T-cell (primary cell): ENCODE measurements at regions not wholly inside any gene's neighbourhood (a gene's known extent, or its start where the extent isn't known, plus 50 kb on each side); places are given as distances from the start of the nearest gene placed in this dataset.

ENCODE experiments used
- ATAC-seq, 4 experiments: fragments of 200-7000 bp in 3 of 4; fragments of 150-1000 bp in 1 of 4; cut with Tn5 transposase; replicated peaks in 1 of 4; 1 replicate in 3 of 4; 2 replicates in 1 of 4; pipeline ENCODE4 v1.10.0; 2021; ENCODE audit warnings: moderate library complexity in 3 of 4, mild to moderate bottlenecking in 2 of 4, moderate number of reproducible peaks in 1 of 4
- CTCF ChIA-PET, 2 donors: fragments of 300-600 bp; sonication (Branson Sonifier 250); formaldehyde crosslinking; loops; one replicate each; lab custom pipeline; 2022; ENCODE audit warnings: antibody characterized with exemption in 2 of 2; lab: Charles Lee
- POLR2A ChIA-PET, 2 donors: fragments of 300-600 bp; sonication (Branson Sonifier 250); formaldehyde crosslinking; loops; one replicate each; lab custom pipeline; 2022; ENCODE audit warnings: antibody characterized with exemption in 2 of 2; lab: Charles Lee
- DNase-seq, 35 experiments: peaks; one replicate each; pipeline versions ENCODE4 v3.0.0 to v3.0.0-alpha.2; 2013 to 2023
- H3K27ac ChIP-seq: one replicate; pipeline ENCODE4 v1.5.1; 2013; ENCODE audit warnings: low read length
- H3K27me3 ChIP-seq, 2 experiments: replicated peaks in 1 of 2; 1 replicate in 1 of 2; 2 replicates in 1 of 2; pipeline versions ENCODE4 v1.6.1 to v1.7.0; 2013; ENCODE audit warnings: low read length in 1 of 2, mixed read lengths in 1 of 2; ENCODE audit not compliant: control insufficient read depth in 2 of 2, insufficient read depth in 2 of 2; ENCODE audit errors: extremely low read depth in 1 of 2
- H3K36me3 ChIP-seq, 2 donors: 1 replicate in 1 of 2; 2 replicates in 1 of 2; pipeline versions ENCODE4 v1.6.1 to v1.7.0; 2013; ENCODE audit warnings: low read length in 1 of 2; ENCODE audit not compliant: control insufficient read depth in 2 of 2, insufficient read depth in 1 of 2; ENCODE audit errors: extremely low read depth in 1 of 2
- H3K4me1 ChIP-seq, 2 experiments: 1 replicate in 1 of 2; 2 replicates in 1 of 2; pipeline versions ENCODE4 v1.6.1 to v1.7.0; 2013; ENCODE audit warnings: low read length in 2 of 2, mixed read lengths in 1 of 2; ENCODE audit not compliant: insufficient read depth in 2 of 2, control insufficient read depth in 1 of 2; ENCODE audit errors: extremely low read depth in 1 of 2
- H3K4me3 ChIP-seq, 2 donors: 1 replicate in 1 of 2; 2 replicates in 1 of 2; pipeline versions ENCODE4 v1.5.1 to v1.7.0; 2013; ENCODE audit warnings: mild to moderate bottlenecking in 2 of 2, low read length in 1 of 2, moderate library complexity in 1 of 2; ENCODE audit not compliant: control insufficient read depth in 1 of 2; ENCODE audit errors: extremely low read depth in 1 of 2
- H3K9me3 ChIP-seq: 2 replicates; pipeline ENCODE4 v1.7.0; 2013
- H3K27ac Mint-ChIP-seq, 2 donors: one replicate each; pipeline ENCODE4 v1.8.0; 2020 to 2021; ENCODE audit warnings: mild to moderate bottlenecking in 2 of 2, mixed read lengths in 2 of 2
- H3K27me3 Mint-ChIP-seq, 2 donors: one replicate each; pipeline ENCODE4 v1.8.0; 2021 to 2022; ENCODE audit warnings: mixed read lengths in 2 of 2
- H3K36me3 Mint-ChIP-seq: one replicate; pipeline ENCODE4 v1.8.0; 2021; ENCODE audit warnings: mixed read lengths
- H3K4me1 Mint-ChIP-seq, 3 donors: one replicate each; pipeline ENCODE4 v1.8.0; 2020 to 2022; ENCODE audit warnings: mixed read lengths in 3 of 3, mild to moderate bottlenecking in 1 of 3
- H3K4me3 Mint-ChIP-seq, 3 donors: one replicate each; pipeline ENCODE4 v1.8.0; 2020 to 2022; ENCODE audit warnings: mild to moderate bottlenecking in 3 of 3, mixed read lengths in 3 of 3, moderate library complexity in 3 of 3
- H3K9me3 Mint-ChIP-seq, 3 donors: one replicate each; pipeline ENCODE4 v1.8.0; 2020 to 2022; ENCODE audit warnings: mixed read lengths in 3 of 3
- WGBS: methylation state at CpG from one replicate; pipeline ENCODE4 v1.1.5; 2013; ENCODE audit warnings: missing lambda C conversion rate; ENCODE audit not compliant: insufficient coverage; 5-methylcytosine and 5-hydroxymethylcytosine counted together

DNA sequence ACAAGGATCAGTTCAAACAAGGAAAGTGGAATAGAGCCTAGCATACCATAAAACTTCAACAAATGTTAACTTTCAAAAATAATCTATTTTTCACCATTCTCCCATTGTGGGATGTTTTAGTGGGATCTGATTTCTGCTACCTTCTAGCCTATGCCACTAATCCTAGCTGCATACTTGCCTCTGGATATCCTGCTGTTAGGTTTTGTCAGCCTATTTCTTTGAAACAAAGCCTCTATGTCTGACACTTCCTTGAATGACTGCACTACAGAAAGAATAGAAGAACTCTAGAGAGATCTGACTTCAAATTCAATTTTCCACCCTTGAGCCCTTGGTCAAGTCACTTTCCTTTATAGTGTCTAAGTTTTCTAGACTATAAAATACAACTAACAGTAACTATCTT is 291.5 kb downstream of the PTH2R start:
- H3K4me1 Mint-ChIP-seq = no peaks in the 10 kb centered on the region
- Histone ChIP-seq H3K4me3 (no peak overlapping the region), H3K36me3 (no peaks in the 10 kb centered on the region), H3K27ac (no peak overlapping the region), H3K27me3 (no peaks in the 10 kb centered on the region), H3K9me3 (no peaks in the 10 kb centered on the region), H3K4me1 (no peaks in the 10 kb centered on the region)
- peaks cover 0 to 7% (median 4%) of the 10 kb centered on the region in 3 donors for H3K9me3 Mint-ChIP-seq
- no peaks in the 10 kb centered on the region for H3K36me3 Mint-ChIP-seq
- POLR2A ChIA-PET = no interaction called here
- no peak for DNase-seq
- H3K27me3 Mint-ChIP-seq = no peaks in the 10 kb centered on the region
- CTCF ChIA-PET = no interaction called here
- H3K4me3 Mint-ChIP-seq = no peak overlapping the region
- ATAC-seq = no peak
- no peak overlapping the region for H3K27ac Mint-ChIP-seq

DNA sequence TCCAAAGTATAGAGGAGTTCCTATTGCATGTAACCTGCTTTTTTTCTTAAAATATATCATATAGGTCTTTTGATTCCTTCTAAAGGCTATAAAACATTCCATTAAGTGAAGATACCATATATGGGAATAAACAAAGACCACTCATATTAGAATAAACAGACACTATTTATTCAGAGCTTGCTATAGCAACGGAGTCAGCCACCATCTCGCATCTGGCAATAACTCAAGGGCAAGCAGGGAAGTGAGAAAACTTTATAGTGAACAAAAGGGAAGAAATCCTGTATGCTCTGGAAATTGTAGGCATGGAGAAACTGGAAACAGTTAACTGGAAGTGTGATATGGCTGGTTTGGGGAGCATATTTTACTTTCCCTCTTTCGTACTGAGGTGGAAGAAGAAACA is 301.9 kb downstream of the PTH2R start:
- Mint-ChIP-seq H3K4me3 (no peak overlapping the region), H3K36me3 (no peaks in the 10 kb centered on the region), H3K4me1 (no peaks in the 10 kb centered on the region), H3K27me3 (no peaks in the 10 kb centered on the region), H3K9me3 (peaks cover 2 to 7% (median 3%) of the 10 kb centered on the region in 3 donors), H3K27ac (no peak overlapping the region)
- CTCF ChIA-PET = no interaction called here
- WGBS = no CpG with 5 or more reads among the region's 3 CpGs
- no peaks in the 10 kb centered on the region for H3K4me1 ChIP-seq
- no peak for DNase-seq
- no peaks in the 10 kb centered on the region for H3K9me3 ChIP-seq
- no peak overlapping the region for H3K4me3 ChIP-seq
- POLR2A ChIA-PET = no interaction called here
- H3K27ac ChIP-seq = no peak overlapping the region
- no peaks in the 10 kb centered on the region for H3K36me3 ChIP-seq
- ATAC-seq = no peak
- no peaks in the 10 kb centered on the region for H3K27me3 ChIP-seq

DNA sequence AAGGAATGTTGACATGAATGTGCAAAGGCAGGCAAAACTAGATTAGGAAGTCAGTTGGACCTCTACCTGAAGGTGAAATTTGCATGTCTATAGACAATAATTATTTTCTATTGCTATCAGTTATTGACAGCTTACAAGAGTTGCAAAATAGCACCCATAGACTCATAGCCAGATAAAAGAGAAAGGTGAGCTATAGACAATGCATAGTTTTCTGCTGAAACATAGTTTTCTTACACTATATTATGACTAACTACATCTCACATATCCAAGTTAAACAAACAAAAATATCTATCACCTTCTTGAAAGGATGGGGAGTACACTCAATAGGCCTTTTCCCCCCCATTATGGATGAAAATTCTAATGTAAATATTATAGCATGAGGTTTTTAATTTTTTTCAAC is 305.0 kb downstream of the PTH2R start:
- Mint-ChIP-seq H3K27me3 (no peaks in the 10 kb centered on the region), H3K36me3 (no peaks in the 10 kb centered on the region), H3K27ac (no peak overlapping the region), H3K4me3 (no peak overlapping the region), H3K4me1 (no peaks in the 10 kb centered on the region), H3K9me3 (peaks cover 0 to 3% (median 2%) of the 10 kb centered on the region in 3 donors)
- DNase-seq (no peak), ATAC-seq (no peak)
- CTCF ChIA-PET = no interaction called here
- no peaks in the 10 kb centered on the region for H3K9me3 ChIP-seq
- no peak overlapping the region for H3K4me3 ChIP-seq
- no peaks in the 10 kb centered on the region for H3K4me1 ChIP-seq
- POLR2A ChIA-PET = no interaction called here
- H3K27me3 ChIP-seq = no peaks in the 10 kb centered on the region
- no peak overlapping the region for H3K27ac ChIP-seq
- H3K36me3 ChIP-seq = no peaks in the 10 kb centered on the region

DNA sequence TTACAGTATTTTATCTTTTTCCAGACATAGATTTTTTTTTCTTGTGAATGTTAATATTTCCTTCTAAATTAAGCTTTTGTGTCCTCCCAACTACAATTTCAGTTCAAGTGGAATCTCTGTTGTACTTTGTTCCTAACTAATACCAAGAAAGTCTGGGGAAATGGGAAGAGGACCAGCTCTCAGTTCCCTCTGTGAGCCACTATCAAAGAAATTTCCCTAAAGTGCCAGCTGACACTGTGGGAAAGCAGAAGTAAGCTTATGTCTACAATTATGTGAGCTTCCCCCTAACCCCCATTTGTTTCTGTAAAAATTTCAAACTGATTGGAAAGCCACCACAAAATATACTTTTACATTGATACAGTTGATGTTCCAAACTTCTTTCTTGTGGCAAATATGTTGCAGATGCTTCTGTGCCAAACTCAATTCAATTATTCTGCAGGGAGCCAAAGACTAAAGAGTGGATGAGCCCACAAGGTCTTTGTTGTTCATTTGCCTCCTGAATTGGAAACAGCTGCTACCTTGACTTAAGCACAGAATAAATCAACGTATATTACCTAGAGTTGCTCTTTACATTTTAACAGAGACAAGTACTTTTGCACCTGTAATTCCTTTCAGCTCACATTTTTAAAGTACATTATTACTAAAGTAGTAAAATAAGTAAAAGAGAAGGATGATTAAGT is 306.6 kb downstream of the PTH2R start:
- Mint-ChIP-seq H3K9me3 (peaks cover 0 to 3% (median 0%) of the 10 kb centered on the region in 3 donors), H3K36me3 (no peaks in the 10 kb centered on the region), H3K4me1 (no peaks in the 10 kb centered on the region), H3K27ac (no peak overlapping the region), H3K4me3 (no peak overlapping the region), H3K27me3 (no peaks in the 10 kb centered on the region)
- Histone ChIP-seq H3K36me3 (no peaks in the 10 kb centered on the region), H3K9me3 (no peaks in the 10 kb centered on the region), H3K4me3 (no peak overlapping the region), H3K27ac (no peak overlapping the region), H3K27me3 (no peaks in the 10 kb centered on the region), H3K4me1 (no peaks in the 10 kb centered on the region)
- no CpG with 5 or more reads among the region's 1 CpG for WGBS
- no peak for ATAC-seq
- ChIA-PET CTCF (no interaction called here), POLR2A (interaction anchor here in 1 of 2 donors (0.6 kb wide), 1 partner anchor 818 kb away, joined by 3 read pairs; no protein-coding TSS in a partner anchor)
- DNase-seq = no peak

DNA sequence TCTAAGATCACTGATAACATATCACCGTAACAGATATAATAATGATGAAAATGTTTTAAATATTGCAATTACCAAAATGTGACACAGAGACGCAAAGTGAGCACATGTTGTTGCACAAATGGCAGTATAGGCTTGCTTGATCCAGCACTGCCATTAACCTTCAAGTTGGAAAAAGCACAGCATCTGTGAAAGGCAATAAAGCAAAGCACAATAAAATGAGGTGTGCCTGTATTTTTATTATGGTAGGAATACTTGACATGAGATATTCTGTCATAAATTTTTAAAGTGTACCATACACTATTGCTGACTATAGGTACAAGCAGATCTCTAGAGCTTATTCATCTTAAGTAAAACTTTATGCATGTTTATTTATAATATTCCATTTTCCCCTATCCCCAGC is 312.2 kb downstream of the PTH2R start:
- Histone ChIP-seq H3K36me3 (no peaks in the 10 kb centered on the region), H3K27ac (no peak overlapping the region), H3K4me3 (no peak overlapping the region), H3K9me3 (no peaks in the 10 kb centered on the region), H3K4me1 (no peaks in the 10 kb centered on the region), H3K27me3 (no peaks in the 10 kb centered on the region)
- no peak for ATAC-seq
- Mint-ChIP-seq H3K9me3 (peaks cover 0 to 6% (median 4%) of the 10 kb centered on the region in 3 donors), H3K36me3 (no peaks in the 10 kb centered on the region), H3K4me1 (no peaks in the 10 kb centered on the region), H3K27ac (no peak overlapping the region), H3K4me3 (no peak overlapping the region), H3K27me3 (no peaks in the 10 kb centered on the region)
- DNase-seq = no peak
- WGBS = 80% methylated on average over 1 of the region's 2 CpGs
- ChIA-PET CTCF (no interaction called here), POLR2A (interaction anchor here in 1 of 2 donors (0.6 kb wide), 1 partner anchor 12 kb away, joined by 5 read pairs; no protein-coding TSS in a partner anchor)

DNA sequence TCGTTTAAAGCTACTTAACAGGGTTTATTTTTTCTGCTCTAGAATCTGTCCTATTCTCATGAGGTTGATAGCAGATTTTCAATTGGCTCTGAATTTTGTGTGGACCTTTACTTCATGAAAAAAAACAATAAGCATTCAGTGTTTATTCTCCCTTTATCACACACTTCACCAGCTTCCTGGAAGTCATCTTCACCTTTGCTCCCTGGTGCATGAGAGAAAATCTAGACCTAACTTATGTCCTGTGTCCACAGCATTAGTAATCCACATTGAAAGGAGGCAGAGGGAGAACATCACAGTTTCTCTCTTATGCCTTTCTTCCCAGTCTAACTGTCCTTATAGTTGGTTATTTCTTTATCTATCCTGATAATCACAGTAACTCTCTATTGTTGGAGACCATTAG is 316.1 kb downstream of the PTH2R start:
- WGBS = no CpG with 5 or more reads among the region's 1 CpG
- no peak overlapping the region for H3K27ac Mint-ChIP-seq

DNA sequence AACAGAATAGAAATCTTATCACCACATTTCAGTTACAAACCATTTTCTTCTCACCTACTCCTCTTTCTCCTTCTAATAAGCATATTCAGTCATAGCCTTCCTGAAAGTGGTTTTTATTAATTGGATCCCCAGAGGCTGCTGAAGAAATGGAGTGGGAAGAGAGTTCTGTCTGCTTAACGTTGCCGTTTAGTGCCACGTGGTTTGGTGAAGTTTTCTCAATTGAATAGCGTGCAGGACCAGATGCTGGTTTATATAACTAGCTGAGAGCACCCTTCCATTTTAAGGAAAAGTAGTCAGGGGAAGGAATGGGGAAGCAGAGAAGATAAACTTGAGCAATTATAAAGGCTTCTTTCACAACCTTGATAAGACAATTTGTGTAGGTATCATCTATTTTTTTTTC is 318.7 kb downstream of the PTH2R start:
- no peak for DNase-seq
- ChIA-PET CTCF (no interaction called here), POLR2A (no interaction called here)
- Histone ChIP-seq H3K4me3 (no peak overlapping the region), H3K27ac (no peak overlapping the region), H3K4me1 (no peaks in the 10 kb centered on the region), H3K9me3 (no peaks in the 10 kb centered on the region), H3K36me3 (no peaks in the 10 kb centered on the region), H3K27me3 (no peaks in the 10 kb centered on the region)
- H3K9me3 Mint-ChIP-seq = peaks cover 0 to 10% (median 3%) of the 10 kb centered on the region in 3 donors
- no peaks in the 10 kb centered on the region for H3K27me3 Mint-ChIP-seq
- H3K4me1 Mint-ChIP-seq = no peaks in the 10 kb centered on the region
- H3K4me3 Mint-ChIP-seq = no peak overlapping the region
- WGBS = 92% methylated on average over 2 of the region's 4 CpGs
- H3K27ac Mint-ChIP-seq = no peak overlapping the region
- ATAC-seq = no peak
- H3K36me3 Mint-ChIP-seq = no peaks in the 10 kb centered on the region

More for the DNA sequence above, 316.1 kb downstream of the PTH2R start:
- ChIA-PET CTCF (no interaction called here), POLR2A (no interaction called here)
- ATAC-seq (no peak), DNase-seq (no peak)
- no peaks in the 10 kb centered on the region for H3K4me1 Mint-ChIP-seq
- peaks cover 3 to 10% (median 4%) of the 10 kb centered on the region in 3 donors for H3K9me3 Mint-ChIP-seq
- no peak overlapping the region for H3K4me3 Mint-ChIP-seq
- H3K27me3 ChIP-seq = no peaks in the 10 kb centered on the region
- no peak overlapping the region for H3K27ac ChIP-seq
- H3K9me3 ChIP-seq = no peaks in the 10 kb centered on the region
- no peaks in the 10 kb centered on the region for H3K36me3 Mint-ChIP-seq
- H3K4me3 ChIP-seq = no peak overlapping the region
- no peaks in the 10 kb centered on the region for H3K4me1 ChIP-seq
- no peaks in the 10 kb centered on the region for H3K27me3 Mint-ChIP-seq
- H3K36me3 ChIP-seq = no peaks in the 10 kb centered on the region
